OCI-LY1 (cell line): ENCODE measurements at regions not wholly inside any gene's neighbourhood (a gene's known extent, or its start where the extent isn't known, plus 50 kb on each side); places are given as distances from the start of the nearest gene placed in this dataset.

Experiments used
- CTCF ChIP-seq: fragments of 200-600 bp; sonication (generic), shearing (Covaris generic); IDR thresholded peaks from 2 replicates; pipeline ENCODE4 v1.5.1; 2017; ENCODE audit warnings: mild to moderate bottlenecking, antibody characterized with exemption, low read length, moderate library complexity, mixed read lengths
- EZH2 ChIP-seq: fragments of 200-600 bp; sonication (generic), shearing (Covaris generic); IDR thresholded peaks from 2 replicates; pipeline ENCODE4 v1.8.0; 2017; ENCODE audit warnings: borderline replicate concordance, mixed run types, mild to moderate bottlenecking, antibody characterized with exemption, low read length, moderate library complexity, mixed read lengths

DNA sequence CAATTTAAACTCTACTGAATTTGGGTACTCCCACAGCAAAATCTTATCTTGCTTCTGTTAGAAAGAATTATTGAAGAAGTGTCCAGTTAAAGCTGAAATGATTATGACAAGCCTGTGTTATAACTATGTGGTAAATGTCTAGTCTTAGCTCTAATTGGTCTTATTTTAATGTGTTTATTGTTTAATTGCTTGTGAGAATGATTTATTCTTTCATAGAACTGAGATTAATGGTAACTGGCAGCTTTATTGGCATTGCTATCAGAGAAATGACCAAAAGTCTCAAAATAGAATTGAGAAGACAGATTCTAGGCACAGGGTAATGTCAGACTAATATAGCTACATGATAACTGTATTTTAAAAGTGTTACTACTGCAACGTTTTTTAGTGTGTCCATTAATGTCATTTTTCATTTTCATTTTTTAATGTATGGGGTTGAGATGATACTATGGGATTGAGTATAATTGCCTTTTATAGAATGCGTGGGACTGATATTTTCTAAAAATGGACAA is 458.7 kb downstream of the AEBP2 start:
- TF ChIP-seq CTCF (no peak), EZH2 (no peak)
